Esophagus muscularis mucosa (tissue), 4 donors: ENCODE measurements at regions not wholly inside any gene's neighbourhood (a gene's known extent, or its start where the extent isn't known, plus 50 kb on each side); places are given as distances from the start of the nearest gene placed in this dataset.

Experiments used
- DNase-seq: peaks from one replicate; pipeline ENCODE4 v3.0.0-alpha.2; 2017; ENCODE audit errors: extremely low spot score
- H3K27ac ChIP-seq, 4 donors: fragments of 200-600 bp; sonication (generic); replicated peaks in 1 of 4; 1 replicate in 3 of 4; 2 replicates in 1 of 4; pipeline ENCODE4 v1.5.1; 2016 to 2019; ENCODE audit warnings: mild to moderate bottlenecking in 1 of 4
- H3K27me3 ChIP-seq, 4 donors: fragments of 200-600 bp; sonication (generic); one replicate each; pipeline versions ENCODE4 v1.5.1 to v1.6.0; 2016 to 2019
- H3K36me3 ChIP-seq, 4 donors: fragments of 200-600 bp; sonication (generic); one replicate each; pipeline ENCODE4 v1.5.1; 2016 to 2019
- H3K4me1 ChIP-seq, 4 donors: fragments of 200-600 bp; sonication (generic); one replicate each; pipeline ENCODE4 v1.5.1; 2016 to 2019
- H3K4me3 ChIP-seq, 4 donors: fragments of 200-600 bp; sonication (generic); 1 replicate in 2 of 4; 2 replicates in 2 of 4; pipeline ENCODE4 v1.5.1; 2016 to 2019; ENCODE audit warnings: mild to moderate bottlenecking in 4 of 4, moderate library complexity in 1 of 4
- H3K9me3 ChIP-seq, 4 donors: fragments of 200-600 bp; sonication (generic); 1 replicate in 3 of 4; 2 replicates in 1 of 4; pipeline ENCODE4 v1.5.1; 2016 to 2019
- EP300 ChIP-seq: sonication (generic); formaldehyde crosslinking; IDR thresholded peaks from one replicate; pipeline ENCODE4 v1.6.1; 2017; ENCODE audit warnings: antibody characterized with exemption
- POLR2A ChIP-seq: fragments of 450-650 bp; IDR thresholded peaks from one replicate; pipeline ENCODE4 v1.6.1; 2017; ENCODE audit warnings: antibody characterized with exemption, moderate library complexity, mild to moderate bottlenecking, low read depth
- POLR2AphosphoS5 ChIP-seq, 2 donors: sonication (generic); formaldehyde crosslinking; IDR thresholded peaks; one replicate each; pipeline ENCODE4 v1.6.1; 2017; ENCODE audit warnings: antibody characterized with exemption in 2 of 2
- WGBS: methylation state at CpG from one replicate; pipeline ENCODE4 v1.1.5; 2018; 5-methylcytosine and 5-hydroxymethylcytosine counted together
- intact Hi-C: fragments of 100-400 bp; cut with DNase I; formaldehyde crosslinking; loops from one replicate; pipeline ENCODE4 v1.15.1; 2023
- TF ChIP-seq, protein P1 (sequence below), 3 experiments: fragments of 200-600 bp in 2 of 3; fragments of 450-650 bp in 1 of 3; sonication (generic) in 2 of 3; IDR thresholded peaks; one replicate each; pipeline ENCODE4 v1.5.1; 2017 to 2019; ENCODE audit warnings: antibody characterized with exemption in 3 of 3, mild to moderate bottlenecking in 2 of 3, moderate library complexity in 1 of 3

DNA sequence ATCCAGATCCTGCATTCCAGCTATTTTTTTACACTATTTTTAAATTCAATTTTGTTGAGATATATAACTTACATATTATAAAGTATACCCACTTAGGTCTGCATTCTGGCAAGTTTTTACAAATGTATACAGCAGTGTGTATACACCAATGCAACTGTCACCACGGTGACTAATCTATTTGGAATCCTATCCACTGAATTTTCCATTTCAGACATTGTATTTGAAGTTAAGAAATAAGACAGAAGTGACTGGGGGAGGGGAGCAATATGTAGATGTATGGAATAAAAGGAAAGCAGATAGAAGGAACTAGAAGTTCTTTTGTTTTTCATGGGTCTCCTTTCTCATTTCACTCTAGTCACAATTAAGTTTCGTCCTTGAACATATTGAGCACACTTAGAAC is 431.5 kb upstream of the CHRM3 start:
- TF ChIP-seq, protein P1, sequence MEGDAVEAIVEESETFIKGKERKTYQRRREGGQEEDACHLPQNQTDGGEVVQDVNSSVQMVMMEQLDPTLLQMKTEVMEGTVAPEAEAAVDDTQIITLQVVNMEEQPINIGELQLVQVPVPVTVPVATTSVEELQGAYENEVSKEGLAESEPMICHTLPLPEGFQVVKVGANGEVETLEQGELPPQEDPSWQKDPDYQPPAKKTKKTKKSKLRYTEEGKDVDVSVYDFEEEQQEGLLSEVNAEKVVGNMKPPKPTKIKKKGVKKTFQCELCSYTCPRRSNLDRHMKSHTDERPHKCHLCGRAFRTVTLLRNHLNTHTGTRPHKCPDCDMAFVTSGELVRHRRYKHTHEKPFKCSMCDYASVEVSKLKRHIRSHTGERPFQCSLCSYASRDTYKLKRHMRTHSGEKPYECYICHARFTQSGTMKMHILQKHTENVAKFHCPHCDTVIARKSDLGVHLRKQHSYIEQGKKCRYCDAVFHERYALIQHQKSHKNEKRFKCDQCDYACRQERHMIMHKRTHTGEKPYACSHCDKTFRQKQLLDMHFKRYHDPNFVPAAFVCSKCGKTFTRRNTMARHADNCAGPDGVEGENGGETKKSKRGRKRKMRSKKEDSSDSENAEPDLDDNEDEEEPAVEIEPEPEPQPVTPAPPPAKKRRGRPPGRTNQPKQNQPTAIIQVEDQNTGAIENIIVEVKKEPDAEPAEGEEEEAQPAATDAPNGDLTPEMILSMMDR (IDR thresholded peaks at IDR 0.05) = no peak
- TF ChIP-seq POLR2A = no peak
- no peak for TF ChIP-seq POLR2AphosphoS5 (IDR thresholded peaks at IDR 0.05)
- no peak for TF ChIP-seq EP300
- DNase-seq = no peak
- peaks cover 0 to 5% (median under 1%) of the 10 kb centered on the region in 4 donors for H3K4me1 ChIP-seq
- no peak overlapping the region for H3K4me3 ChIP-seq
- no peaks in the 10 kb centered on the region for H3K36me3 ChIP-seq
- no peaks in the 10 kb centered on the region for H3K9me3 ChIP-seq
- H3K27ac ChIP-seq = no peak overlapping the region
- H3K27me3 ChIP-seq = no peaks in the 10 kb centered on the region
- intact Hi-C loops = no loop called here
- 79% methylated on average over 2 of the region's 2 CpGs for WGBS

- Histone ChIP-seq H3K27ac (no peak overlapping the region), H3K36me3 (no peaks in the 10 kb centered on the region), H3K9me3 (no peaks in the 10 kb centered on the region), H3K27me3 (no peaks in the 10 kb centered on the region), H3K4me3 (no peak overlapping the region), H3K4me1 (peaks cover 0 to 4% (median 0%) of the 10 kb centered on the region in 4 donors)
- TF ChIP-seq EP300 = no peak
- no peak for TF ChIP-seq POLR2AphosphoS5 (IDR thresholded peaks at IDR 0.05)
- TF ChIP-seq, protein P1 (IDR thresholded peaks at IDR 0.05) = peak in 1 of 3 experiments; percentile 43
- no peak for TF ChIP-seq POLR2A
- no peak for DNase-seq
- intact Hi-C loops = no loop called here
- WGBS = 43% methylated on average over 5 of the region's 5 CpGs
Measured at GRCh38 chr1:238953448-238954010, 432.8 kb upstream of the CHRM3 start.

- no peaks in the 10 kb centered on the region for H3K27me3 ChIP-seq
- TF ChIP-seq POLR2AphosphoS5 (IDR thresholded peaks at IDR 0.05) = no peak
- TF ChIP-seq POLR2A = no peak
- TF ChIP-seq, protein P1 (IDR thresholded peaks at IDR 0.05) = peak in 2 of 3 experiments; percentile 21 to 33
- TF ChIP-seq EP300 = no peak
- no peak overlapping the region for H3K4me3 ChIP-seq
- no peaks in the 10 kb centered on the region for H3K9me3 ChIP-seq
- DNase-seq = no peak
- no peak overlapping the region for H3K27ac ChIP-seq
- intact Hi-C loops = no loop called here
- 48% methylated on average over 6 of the region's 6 CpGs for WGBS
- peaks cover 0 to 4% (median 0%) of the 10 kb centered on the region in 4 donors for H3K4me1 ChIP-seq
- H3K36me3 ChIP-seq = no peaks in the 10 kb centered on the region
Measured at GRCh38 chr1:238951809-238952208, 434.6 kb upstream of the CHRM3 start.

- intact Hi-C loops = no loop called here
- Histone ChIP-seq H3K9me3 (no peaks in the 10 kb centered on the region), H3K36me3 (no peaks in the 10 kb centered on the region), H3K4me3 (no peak overlapping the region), H3K27ac (no peak overlapping the region), H3K27me3 (no peaks in the 10 kb centered on the region), H3K4me1 (peaks cover 0 to 4% (median 0%) of the 10 kb centered on the region in 4 donors)
- TF ChIP-seq POLR2AphosphoS5 (IDR thresholded peaks at IDR 0.05) (no peak), POLR2A (no peak), EP300 (no peak)
- TF ChIP-seq, protein P1 (IDR thresholded peaks at IDR 0.05) = no peak
- DNase-seq = no peak
- 56% methylated on average over 4 of the region's 4 CpGs for WGBS
Measured at GRCh38 chr1:238950784-238951183, 435.6 kb upstream of the CHRM3 start.

DNA sequence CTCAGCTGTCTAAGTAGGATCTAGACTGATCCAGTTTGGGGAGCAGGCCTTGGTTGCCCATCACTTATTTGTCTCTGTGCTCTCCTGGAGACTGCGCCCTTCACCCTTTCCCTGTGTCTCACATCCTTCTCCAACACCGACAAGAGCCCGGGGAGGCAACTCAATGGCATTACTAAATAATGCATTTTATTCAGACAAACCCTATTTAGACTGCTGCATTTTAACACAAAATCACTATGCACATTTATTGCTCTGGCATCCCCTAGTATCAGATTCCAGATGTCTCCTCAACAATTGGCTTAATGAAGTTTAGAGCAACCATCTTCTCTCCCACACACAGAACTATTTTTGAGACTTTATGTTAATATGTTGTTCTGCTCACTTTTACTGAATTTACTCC is 436.4 kb upstream of the CHRM3 start:
- TF ChIP-seq, protein P1 (IDR thresholded peaks at IDR 0.05) = no peak
- TF ChIP-seq EP300 (no peak), POLR2A (no peak), POLR2AphosphoS5 (IDR thresholded peaks at IDR 0.05) (no peak)
- WGBS = 93% methylated on average over 3 of the region's 3 CpGs
- intact Hi-C loops = no loop called here
- Histone ChIP-seq H3K27me3 (no peaks in the 10 kb centered on the region), H3K4me1 (peaks cover 0 to 4% (median 0%) of the 10 kb centered on the region in 4 donors), H3K36me3 (no peaks in the 10 kb centered on the region), H3K9me3 (no peaks in the 10 kb centered on the region), H3K27ac (no peak overlapping the region), H3K4me3 (no peak overlapping the region)
- no peak for DNase-seq
